Neural cell (in vitro differentiated cells): ENCODE measurements at regions not wholly inside any gene's neighbourhood (a gene's known extent, or its start where the extent isn't known, plus 50 kb on each side); places are given as distances from the start of the nearest gene placed in this dataset.
"Not testable (repeated sequence)": the region's sequence is repeated elsewhere in the genome, so short reads cannot be mapped to it uniquely, and the experiment has no call there.

ENCODE experiments used
- CTCF ChIP-seq: fragments of 450-650 bp; IDR thresholded peaks from 2 replicates; pipeline ENCODE4 v1.5.1; 2014; ENCODE audit warnings: antibody characterized with exemption, mild to moderate bottlenecking, moderate library complexity; ENCODE audit not compliant: poor library complexity, severe bottlenecking
- RAD21 ChIP-seq: fragments of 450-650 bp; conservative IDR thresholded peaks from 2 replicates; pipeline ENCODE4 v1.6.1; 2014; ENCODE audit warnings: antibody characterized with exemption, mild to moderate bottlenecking, moderate library complexity

GRCh38 chr13:79607895-79608294 lies 126.9 kb downstream of the NDFIP2 start:
- TF ChIP-seq CTCF, RAD21: not testable (repeated sequence)
